Stimulated activated memory B cell treated with anti-CD40 and anti-IgM and Interleukin-4, amounts not matched to agents 10 μg/mL and 1 μg/mL and 100 μg/mL, for 72 hours (primary cell): ENCODE measurements at regions not wholly inside any gene's neighbourhood (a gene's known extent, or its start where the extent isn't known, plus 50 kb on each side); places are given as distances from the start of the nearest gene placed in this dataset.

Source experiments
- ATAC-seq: fragments of 150-1000 bp; cut with Tn5 transposase; 2 replicates; pipeline ENCODE4 v1.10.0; 2021
- H3K27ac Mint-ChIP-seq: one replicate; pipeline ENCODE4 v1.8.0; 2022; ENCODE audit warnings: mild to moderate bottlenecking, mixed read lengths
- H3K27me3 Mint-ChIP-seq: one replicate; pipeline ENCODE4 v1.8.0; 2022; ENCODE audit warnings: mixed read lengths
- H3K36me3 Mint-ChIP-seq: one replicate; pipeline ENCODE4 v1.8.0; 2022; ENCODE audit warnings: mixed read lengths
- H3K4me1 Mint-ChIP-seq: one replicate; pipeline ENCODE4 v1.8.0; 2022; ENCODE audit warnings: mixed read lengths
- H3K4me3 Mint-ChIP-seq: one replicate; pipeline ENCODE4 v1.8.0; 2022; ENCODE audit warnings: mild to moderate bottlenecking, moderate library complexity, mixed read lengths
- H3K9me3 Mint-ChIP-seq: one replicate; pipeline ENCODE4 v1.8.0; 2022; ENCODE audit warnings: mixed read lengths

DNA sequence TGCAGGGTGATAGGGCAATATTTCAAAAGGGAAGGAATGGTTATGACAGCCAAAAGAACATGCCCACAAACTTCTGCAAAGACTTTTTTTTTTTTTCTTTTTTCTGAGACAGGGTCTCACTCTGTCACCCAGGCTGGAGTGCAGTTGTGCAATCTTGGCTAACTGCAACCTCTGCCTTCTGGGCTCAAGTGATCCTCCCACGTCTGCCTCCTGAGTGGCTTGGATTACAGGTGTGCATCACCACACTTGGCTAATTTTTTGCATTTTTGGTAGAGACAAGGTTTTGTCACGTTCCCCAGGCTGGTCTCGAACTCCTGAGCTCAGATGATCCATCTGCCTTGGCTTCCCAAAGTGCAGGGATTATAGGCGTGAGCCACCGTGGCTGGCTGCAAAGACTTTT, 117.6 kb upstream of the ADGRF1 start:
- peaks cover 10% of the 10 kb centered on the region for H3K27me3 Mint-ChIP-seq

DNA sequence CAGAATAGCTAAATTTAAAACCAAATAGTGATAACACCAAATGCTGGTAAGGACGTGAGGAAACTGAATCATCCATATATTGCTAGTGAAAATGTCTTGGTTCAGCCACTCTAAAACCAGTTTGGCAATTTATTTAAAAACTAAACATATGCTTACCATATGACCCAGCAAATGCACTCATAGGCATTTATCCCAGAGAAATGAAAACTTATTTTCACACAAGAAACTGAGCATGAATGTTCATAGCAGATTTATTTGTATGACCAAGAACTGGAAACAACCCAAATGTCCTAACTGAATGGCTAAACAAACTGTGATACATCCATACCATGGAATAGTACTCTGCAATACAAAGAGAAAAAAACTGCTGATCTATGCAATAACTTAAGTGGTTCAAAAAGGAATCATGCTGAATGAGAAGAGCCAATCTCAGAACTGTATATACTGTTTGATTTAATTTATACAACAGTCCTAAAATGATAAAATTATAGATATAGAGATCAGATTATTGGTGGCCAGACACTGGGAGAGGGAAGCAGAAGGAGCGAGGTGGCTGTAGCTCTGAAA, 115.6 kb upstream of the ADGRF1 start:
- Mint-ChIP-seq H3K27ac (no peak overlapping the region), H3K27me3 (peaks cover 15% of the 10 kb centered on the region), H3K4me3 (no peak overlapping the region), H3K4me1 (peaks cover 1% of the 10 kb centered on the region), H3K9me3 (no peaks in the 10 kb centered on the region), H3K36me3 (no peaks in the 10 kb centered on the region)
- ATAC-seq: no peak

More for the DNA sequence above, 117.6 kb upstream of the ADGRF1 start:
- peaks cover 6% of the 10 kb centered on the region for H3K4me1 Mint-ChIP-seq
- no peak overlapping the region for H3K4me3 Mint-ChIP-seq
- H3K9me3 Mint-ChIP-seq: no peaks in the 10 kb centered on the region
- ATAC-seq: no peak
- H3K27ac Mint-ChIP-seq: no peak overlapping the region
- no peaks in the 10 kb centered on the region for H3K36me3 Mint-ChIP-seq

DNA sequence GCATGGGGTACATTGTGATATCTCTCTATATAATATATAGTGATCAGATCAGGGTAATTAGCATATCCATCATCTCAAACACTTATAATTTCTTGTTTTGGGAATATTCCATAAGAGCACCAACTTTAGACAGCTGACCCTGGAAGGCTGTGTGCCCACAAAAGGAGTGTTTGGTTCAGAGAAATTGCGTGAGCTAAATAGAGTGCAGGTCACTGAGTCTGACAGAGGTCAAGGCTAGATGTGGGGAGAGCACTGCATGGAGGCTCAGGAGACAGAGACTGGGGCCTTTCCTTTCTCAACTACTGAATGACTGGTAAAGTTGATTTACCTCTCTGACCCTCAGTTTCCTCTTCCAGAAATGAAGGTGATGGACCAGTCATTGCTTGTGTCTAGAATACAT, 114.9 kb upstream of the ADGRF1 start:
- Mint-ChIP-seq H3K4me1 (no peaks in the 10 kb centered on the region), H3K27ac (no peak overlapping the region), H3K36me3 (no peaks in the 10 kb centered on the region), H3K9me3 (no peaks in the 10 kb centered on the region), H3K4me3 (no peak overlapping the region), H3K27me3 (peaks cover 15% of the 10 kb centered on the region)
- no peak for ATAC-seq

DNA sequence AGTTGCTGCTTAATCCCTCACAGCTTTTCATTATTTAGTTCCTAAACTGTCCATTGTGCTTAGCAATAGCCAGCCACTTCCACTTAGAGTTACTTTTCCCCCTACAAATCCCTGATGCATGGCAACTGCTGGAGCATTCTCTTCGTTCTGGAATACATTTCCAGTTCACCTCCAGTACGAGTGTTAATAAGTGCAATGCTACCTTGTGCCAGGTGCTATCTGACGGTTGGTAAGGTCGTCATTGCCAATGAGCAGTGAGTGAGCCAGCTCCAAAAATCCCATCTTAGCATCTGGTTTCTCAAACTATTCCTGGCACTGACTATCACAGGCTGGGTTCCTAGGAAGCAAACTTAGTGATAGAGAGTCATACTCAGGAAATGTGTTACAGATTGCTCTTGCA, 114.1 kb upstream of the ADGRF1 start:
- Mint-ChIP-seq H3K9me3 (no peaks in the 10 kb centered on the region), H3K4me1 (no peaks in the 10 kb centered on the region), H3K4me3 (no peak overlapping the region), H3K27ac (no peak overlapping the region), H3K36me3 (no peaks in the 10 kb centered on the region), H3K27me3 (peaks cover 15% of the 10 kb centered on the region)
- no peak for ATAC-seq

GRCh38 chr6:47153404-47153755, 111.2 kb upstream of the ADGRF1 start:
- Mint-ChIP-seq H3K9me3 (no peaks in the 10 kb centered on the region), H3K36me3 (no peaks in the 10 kb centered on the region), H3K4me1 (no peaks in the 10 kb centered on the region), H3K27ac (no peak overlapping the region), H3K4me3 (no peak overlapping the region), H3K27me3 (peaks cover 15% of the 10 kb centered on the region)
- ATAC-seq: no peak

DNA sequence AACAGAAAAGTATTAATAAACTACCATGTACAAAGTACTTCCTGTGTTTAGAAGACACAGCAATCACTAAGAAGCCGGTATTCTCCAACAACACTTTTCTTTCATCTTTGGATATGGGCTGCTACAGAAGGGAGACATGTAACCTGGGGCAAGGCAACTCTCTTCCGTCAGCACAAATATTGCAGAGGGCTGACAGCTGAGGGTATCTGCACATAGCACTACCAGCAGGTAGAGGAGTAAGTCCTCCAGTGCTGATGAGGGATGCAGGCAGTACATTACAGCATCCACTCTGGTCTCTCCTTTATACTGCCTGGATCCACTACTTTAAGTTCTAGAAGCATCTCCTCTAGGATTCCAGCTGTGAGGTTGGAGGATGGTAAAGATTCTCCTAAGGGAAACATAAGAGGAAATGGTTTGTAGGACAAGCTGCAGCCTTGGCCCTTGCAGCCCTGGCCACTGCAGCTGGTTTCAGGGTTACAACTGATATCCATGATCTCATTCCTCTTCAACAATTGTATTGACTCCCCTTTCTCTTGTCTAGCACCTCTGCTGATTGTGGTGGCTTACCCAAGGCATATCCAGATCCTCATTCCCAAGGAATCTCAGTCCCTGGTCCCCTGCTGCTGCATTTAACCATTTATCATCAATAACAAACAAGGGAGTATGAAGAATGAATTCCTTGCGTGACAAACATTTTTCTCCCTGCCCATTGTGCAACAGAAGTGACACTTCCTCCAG, 110.7 kb upstream of the ADGRF1 start:
- Mint-ChIP-seq H3K36me3 (no peaks in the 10 kb centered on the region), H3K4me1 (no peaks in the 10 kb centered on the region), H3K4me3 (no peak overlapping the region), H3K27ac (no peak overlapping the region), H3K9me3 (no peaks in the 10 kb centered on the region), H3K27me3 (peaks cover 15% of the 10 kb centered on the region)
- ATAC-seq: no peak

- H3K9me3 Mint-ChIP-seq: no peaks in the 10 kb centered on the region
- no peaks in the 10 kb centered on the region for H3K36me3 Mint-ChIP-seq
- no peaks in the 10 kb centered on the region for H3K4me1 Mint-ChIP-seq
- peaks cover 15% of the 10 kb centered on the region for H3K27me3 Mint-ChIP-seq
- no peak for ATAC-seq
- H3K4me3 Mint-ChIP-seq: no peak overlapping the region
- H3K27ac Mint-ChIP-seq: no peak overlapping the region
These were observed 109.2 kb upstream of the ADGRF1 start for GRCh38 chr6:47151232-47151898.

- Mint-ChIP-seq H3K4me1 (no peaks in the 10 kb centered on the region), H3K27ac (no peak overlapping the region), H3K36me3 (no peaks in the 10 kb centered on the region), H3K9me3 (no peaks in the 10 kb centered on the region), H3K4me3 (no peak overlapping the region), H3K27me3 (peaks cover 2% of the 10 kb centered on the region)
- ATAC-seq: no peak
These were observed 107.4 kb upstream of the ADGRF1 start for GRCh38 chr6:47149554-47149953.

- Mint-ChIP-seq H3K9me3 (no peaks in the 10 kb centered on the region), H3K4me3 (no peak overlapping the region), H3K27ac (no peak overlapping the region), H3K27me3 (no peaks in the 10 kb centered on the region), H3K36me3 (no peaks in the 10 kb centered on the region), H3K4me1 (no peaks in the 10 kb centered on the region)
- no peak for ATAC-seq
These were observed 106.9 kb upstream of the ADGRF1 start for GRCh38 chr6:47149066-47149465.

- H3K4me1 Mint-ChIP-seq: no peaks in the 10 kb centered on the region
- H3K9me3 Mint-ChIP-seq: peaks cover 3% of the 10 kb centered on the region
- no peaks in the 10 kb centered on the region for H3K27me3 Mint-ChIP-seq
- H3K4me3 Mint-ChIP-seq: no peak overlapping the region
- H3K27ac Mint-ChIP-seq: no peak overlapping the region
- no peak for ATAC-seq
- H3K36me3 Mint-ChIP-seq: no peaks in the 10 kb centered on the region
These were observed 105.8 kb upstream of the ADGRF1 start for GRCh38 chr6:47147836-47148344.

- no peak for ATAC-seq
- Mint-ChIP-seq H3K9me3 (peaks cover 3% of the 10 kb centered on the region), H3K4me3 (no peak overlapping the region), H3K36me3 (no peaks in the 10 kb centered on the region), H3K27me3 (no peaks in the 10 kb centered on the region), H3K4me1 (no peaks in the 10 kb centered on the region), H3K27ac (no peak overlapping the region)
These were observed 105.1 kb upstream of the ADGRF1 start for GRCh38 chr6:47147175-47147727.

- Mint-ChIP-seq H3K27me3 (no peaks in the 10 kb centered on the region), H3K36me3 (no peaks in the 10 kb centered on the region), H3K4me1 (no peaks in the 10 kb centered on the region), H3K4me3 (no peak overlapping the region), H3K9me3 (peaks cover 3% of the 10 kb centered on the region), H3K27ac (no peak overlapping the region)
- no peak for ATAC-seq
These were observed 104.5 kb upstream of the ADGRF1 start for GRCh38 chr6:47146431-47147174.

- Mint-ChIP-seq H3K4me1 (no peaks in the 10 kb centered on the region), H3K27ac (no peak overlapping the region), H3K36me3 (no peaks in the 10 kb centered on the region), H3K4me3 (no peak overlapping the region), H3K9me3 (peaks cover 3% of the 10 kb centered on the region), H3K27me3 (no peaks in the 10 kb centered on the region)
- no peak for ATAC-seq
These were observed 103.1 kb upstream of the ADGRF1 start for GRCh38 chr6:47145212-47145611.

- ATAC-seq: no peak
- no peaks in the 10 kb centered on the region for H3K4me1 Mint-ChIP-seq
- H3K9me3 Mint-ChIP-seq: peaks cover 3% of the 10 kb centered on the region
- no peaks in the 10 kb centered on the region for H3K27me3 Mint-ChIP-seq
- H3K36me3 Mint-ChIP-seq: no peaks in the 10 kb centered on the region
- H3K4me3 Mint-ChIP-seq: no peak overlapping the region
- H3K27ac Mint-ChIP-seq: no peak overlapping the region
These were observed 102.2 kb upstream of the ADGRF1 start for GRCh38 chr6:47144306-47144705.

DNA sequence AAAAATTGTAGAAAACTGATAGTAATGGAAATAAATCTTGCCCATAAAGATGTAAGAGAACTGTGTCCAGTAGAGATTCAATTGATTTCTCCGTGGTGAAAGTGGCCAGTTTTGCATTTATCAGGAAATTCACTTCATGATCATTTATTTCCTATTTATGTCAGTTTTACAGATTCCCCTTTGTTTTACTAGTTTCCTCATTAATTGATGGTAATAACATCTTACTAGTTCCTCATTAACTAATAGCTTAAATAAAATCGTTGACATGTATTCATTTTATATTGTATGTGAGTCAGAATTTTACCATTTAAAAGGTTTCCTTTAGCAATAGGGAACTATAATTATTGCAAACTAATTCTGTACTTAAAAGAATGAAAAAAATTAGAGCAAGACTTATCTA, 99.8 kb upstream of the ADGRF1 start:
- H3K36me3 Mint-ChIP-seq: no peaks in the 10 kb centered on the region
- H3K27me3 Mint-ChIP-seq: peaks cover 10% of the 10 kb centered on the region
- H3K4me3 Mint-ChIP-seq: no peak overlapping the region
- no peak overlapping the region for H3K27ac Mint-ChIP-seq
- no peak for ATAC-seq
- no peaks in the 10 kb centered on the region for H3K4me1 Mint-ChIP-seq
- peaks cover 3% of the 10 kb centered on the region for H3K9me3 Mint-ChIP-seq
